ENCODE measurements at regions not wholly inside any gene's neighbourhood (a gene's known extent, or its start where the extent isn't known, plus 50 kb on each side); places are given as distances from the start of the nearest gene placed in this dataset.

DNA sequence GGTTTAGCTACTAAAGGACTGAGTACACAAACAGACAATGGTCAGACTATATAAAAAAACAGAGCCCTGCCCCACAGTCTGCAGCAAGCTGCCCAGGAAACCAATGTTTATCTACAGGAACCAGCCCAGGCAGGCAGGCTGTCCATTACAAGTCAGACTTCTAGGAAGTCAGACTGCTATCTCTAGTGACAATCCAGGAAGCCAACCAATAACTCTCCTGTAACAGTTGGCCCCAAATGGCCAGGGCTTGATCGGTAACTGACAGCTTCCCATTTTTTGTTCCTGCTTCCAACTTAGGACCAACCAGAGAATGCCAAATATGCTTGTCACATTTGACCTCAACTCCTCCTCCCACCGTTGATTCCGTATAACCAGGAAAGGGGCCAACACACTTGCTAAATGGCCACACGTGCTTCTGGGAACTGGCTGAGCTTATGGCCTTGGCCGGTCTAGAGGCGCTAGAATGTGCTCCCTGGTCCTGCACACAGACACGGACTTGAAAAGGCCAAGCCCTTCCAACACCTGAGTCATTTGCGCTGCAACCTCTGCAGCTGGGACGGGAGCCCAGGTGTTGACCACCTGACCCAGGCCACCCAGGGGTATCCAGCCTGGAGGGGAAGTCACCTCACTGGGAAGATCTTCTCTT is 79.6 kb upstream of the CDK20 start:
- no peaks in the 10 kb centered on the region for H3K27me3 Mint-ChIP-seq (ENCODE audit: low read depth)
- no peak for ATAC-seq
- no peak overlapping the region for H3K27ac Mint-ChIP-seq
- no peak for DNase-seq
- H3K9me3 Mint-ChIP-seq (ENCODE audit: insufficient read depth): no peaks in the 10 kb centered on the region
- H3K36me3 Mint-ChIP-seq (ENCODE audit: low read depth): no peaks in the 10 kb centered on the region
- POLR2A ChIA-PET: no interaction called here
- CTCF ChIA-PET: no interaction called here
- no peak overlapping the region for H3K4me3 Mint-ChIP-seq
- H3K4me1 Mint-ChIP-seq (ENCODE audit: low read depth): no peaks in the 10 kb centered on the region

DNA sequence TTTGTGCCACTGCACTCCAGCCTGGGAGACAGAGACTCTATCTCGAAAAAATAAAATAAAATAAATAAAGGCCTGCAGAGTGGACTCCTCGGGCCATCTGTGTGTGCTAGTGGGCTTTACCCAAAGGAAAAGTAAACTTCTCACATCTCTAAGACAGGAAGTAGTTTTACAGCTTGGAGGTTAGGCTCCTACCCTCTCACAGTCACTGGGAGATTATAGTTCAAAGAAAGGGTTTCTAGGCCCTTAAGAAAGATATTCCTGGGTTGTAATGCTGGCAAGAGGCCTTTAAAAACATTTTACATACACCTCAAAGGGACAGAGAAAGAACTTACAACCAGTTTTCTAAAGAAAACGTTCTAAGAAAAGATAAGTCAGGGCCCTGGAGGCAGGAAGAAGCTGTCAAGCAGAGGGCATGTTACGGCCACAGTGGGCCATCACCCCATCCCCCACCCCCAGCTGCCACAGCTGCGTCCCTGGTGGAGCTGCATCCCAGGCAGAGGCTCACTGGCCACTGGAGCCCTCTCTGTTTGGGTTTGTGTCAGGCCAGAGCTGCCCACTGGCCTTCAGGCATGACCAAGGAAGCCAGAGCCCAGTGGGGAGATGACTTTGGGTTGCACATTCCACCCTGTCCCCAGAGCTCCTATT is 78.1 kb upstream of the CDK20 start:
- Mint-ChIP-seq H3K9me3 (ENCODE audit: insufficient read depth) (no peaks in the 10 kb centered on the region), H3K4me1 (ENCODE audit: low read depth) (no peaks in the 10 kb centered on the region), H3K27ac (no peak overlapping the region), H3K36me3 (ENCODE audit: low read depth) (no peaks in the 10 kb centered on the region), H3K4me3 (no peak overlapping the region), H3K27me3 (ENCODE audit: low read depth) (no peaks in the 10 kb centered on the region)
- ChIA-PET POLR2A (no interaction called here), CTCF (no interaction called here)
- no peak for ATAC-seq
- no peak for DNase-seq

DNA sequence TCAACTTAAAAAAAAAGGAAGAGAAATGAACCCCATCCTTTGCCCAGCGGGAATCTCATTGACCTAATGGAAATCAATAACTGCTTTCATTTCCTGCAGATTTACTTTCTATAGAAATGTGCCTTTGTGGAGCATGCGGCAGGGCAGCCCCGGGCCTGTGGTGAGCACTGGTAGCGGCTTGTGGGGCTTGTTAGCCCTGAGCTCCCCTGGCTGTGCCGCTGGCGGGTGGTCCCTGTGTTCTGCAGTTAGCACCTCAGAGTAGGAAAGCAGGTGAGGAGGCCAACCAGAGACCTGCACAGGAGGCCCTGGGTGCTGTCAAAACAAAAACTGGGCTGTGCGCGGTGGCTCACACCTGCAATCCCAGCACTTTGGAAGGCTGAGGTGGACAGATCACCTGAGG is 76.8 kb upstream of the CDK20 start:
- Mint-ChIP-seq H3K27me3 (ENCODE audit: low read depth) (no peaks in the 10 kb centered on the region), H3K36me3 (ENCODE audit: low read depth) (no peaks in the 10 kb centered on the region), H3K9me3 (ENCODE audit: insufficient read depth) (peaks cover under 1% of the 10 kb centered on the region), H3K4me1 (ENCODE audit: low read depth) (no peaks in the 10 kb centered on the region), H3K4me3 (no peak overlapping the region), H3K27ac (no peak overlapping the region)
- no peak for ATAC-seq
- ChIA-PET CTCF (no interaction called here), POLR2A (no interaction called here)
- DNase-seq: no peak

DNA sequence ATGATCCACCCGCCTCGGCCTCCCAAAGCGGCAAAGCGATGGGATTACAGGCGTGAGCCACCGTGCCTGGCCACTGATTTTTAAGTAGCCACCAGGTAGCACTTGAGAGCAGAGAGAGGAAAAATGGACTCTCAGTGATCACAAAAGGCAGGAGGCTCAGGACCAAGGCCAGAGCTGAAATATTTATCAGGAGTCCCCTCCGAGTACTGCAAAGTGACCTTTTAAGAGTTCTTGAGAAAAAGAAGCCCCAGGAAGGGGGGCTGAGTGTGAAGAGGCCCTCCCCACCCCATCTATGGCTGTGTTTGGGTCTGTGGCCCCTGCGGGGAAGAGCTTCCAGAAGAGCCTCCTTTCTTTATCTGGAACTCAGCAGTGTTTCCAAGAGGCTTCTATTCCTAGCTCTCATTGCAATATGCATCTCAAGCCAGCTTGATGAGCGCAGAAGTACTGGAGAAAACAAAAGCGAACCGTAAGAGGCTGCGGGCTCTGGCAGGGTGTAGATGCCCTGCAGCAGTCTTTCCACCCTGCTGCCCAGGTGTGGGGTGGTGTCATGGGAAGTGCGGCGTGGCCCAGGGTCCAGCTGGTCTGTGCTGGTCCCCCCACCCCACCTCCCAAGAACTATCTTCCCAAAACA is 75.5 kb upstream of the CDK20 start:
- ChIA-PET POLR2A (no interaction called here), CTCF (no interaction called here)
- Mint-ChIP-seq H3K9me3 (ENCODE audit: insufficient read depth) (peaks cover 5% of the 10 kb centered on the region), H3K27ac (no peak overlapping the region), H3K27me3 (ENCODE audit: low read depth) (no peaks in the 10 kb centered on the region), H3K4me1 (ENCODE audit: low read depth) (no peaks in the 10 kb centered on the region), H3K4me3 (no peak overlapping the region), H3K36me3 (ENCODE audit: low read depth) (no peaks in the 10 kb centered on the region)
- ATAC-seq: no peak
- DNase-seq: no peak

DNA sequence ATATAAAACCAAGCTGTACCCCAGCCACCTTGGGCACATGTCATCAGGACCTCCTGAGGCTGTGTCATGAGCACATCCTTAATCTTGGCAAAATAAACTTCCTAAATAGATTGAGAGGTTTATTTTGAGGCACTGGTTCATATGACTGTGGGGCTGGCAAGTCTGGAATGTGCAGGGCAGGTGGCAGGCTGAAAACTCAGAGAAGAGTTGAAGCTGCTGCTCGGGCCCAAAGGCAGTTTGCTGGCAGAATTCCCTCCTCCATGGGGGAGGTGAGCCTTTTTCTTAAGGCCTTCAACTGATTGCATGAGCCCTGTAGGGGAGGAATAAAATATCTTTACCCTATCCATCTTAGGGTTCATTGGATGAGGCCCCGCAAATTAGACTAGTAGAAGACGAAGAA is 72.2 kb upstream of the CDK20 start:
- Mint-ChIP-seq H3K4me3 (no peak overlapping the region), H3K36me3 (ENCODE audit: low read depth) (peaks cover 2% of the 10 kb centered on the region), H3K9me3 (ENCODE audit: insufficient read depth) (peaks cover 5% of the 10 kb centered on the region), H3K27ac (no peak overlapping the region), H3K4me1 (ENCODE audit: low read depth) (no peaks in the 10 kb centered on the region), H3K27me3 (ENCODE audit: low read depth) (no peaks in the 10 kb centered on the region)
- no peak for ATAC-seq
- CTCF ChIA-PET: no interaction called here
- no peak for DNase-seq
- POLR2A ChIA-PET: no interaction called here

DNA sequence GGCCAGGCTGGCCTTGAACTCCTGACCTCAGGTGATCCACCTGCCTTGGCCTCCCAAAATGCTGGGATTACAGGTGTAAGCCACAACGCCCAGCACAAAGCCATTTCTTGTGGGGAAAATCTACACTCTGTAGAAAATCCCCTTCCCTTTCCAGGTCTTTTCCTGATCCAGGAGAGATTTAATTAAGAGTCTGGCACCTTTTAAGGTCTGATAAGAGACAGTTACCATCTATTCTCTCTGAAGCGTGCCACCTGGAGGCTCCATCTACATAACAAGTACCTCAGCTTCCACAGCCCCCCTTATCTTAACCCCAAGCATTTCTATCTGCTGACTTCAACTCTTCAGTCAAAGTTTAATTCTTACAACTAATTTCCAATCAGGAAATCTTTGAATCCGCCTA is 71.4 kb upstream of the CDK20 start:
- no peaks in the 10 kb centered on the region for H3K4me1 Mint-ChIP-seq (ENCODE audit: low read depth)
- H3K9me3 Mint-ChIP-seq (ENCODE audit: insufficient read depth): peaks cover 5% of the 10 kb centered on the region
- no peak for ATAC-seq
- POLR2A ChIA-PET: no interaction called here
- no peak for DNase-seq
- peaks cover 2% of the 10 kb centered on the region for H3K36me3 Mint-ChIP-seq (ENCODE audit: low read depth)
- H3K27me3 Mint-ChIP-seq (ENCODE audit: low read depth): no peaks in the 10 kb centered on the region
- CTCF ChIA-PET: no interaction called here
- no peak overlapping the region for H3K4me3 Mint-ChIP-seq
- no peak overlapping the region for H3K27ac Mint-ChIP-seq

DNA sequence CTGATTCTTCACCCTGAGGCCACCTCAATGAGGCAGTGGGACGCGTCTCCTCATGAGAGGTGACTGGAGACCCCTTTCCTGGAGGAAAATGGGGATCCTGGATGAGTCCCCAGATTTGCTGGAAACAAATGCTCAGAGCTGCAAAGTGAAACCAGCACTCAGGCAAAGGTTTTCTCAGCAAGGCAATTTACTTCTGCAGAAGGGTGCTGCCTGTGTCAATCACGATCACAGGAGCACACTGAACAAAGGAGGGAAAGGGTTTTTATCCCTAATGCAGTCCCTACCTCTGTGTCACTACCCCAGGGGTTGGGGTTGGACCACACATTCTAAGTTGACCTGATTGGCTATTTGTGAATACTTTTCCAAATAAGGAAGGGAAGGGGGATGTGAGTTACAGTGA is 69.9 kb upstream of the CDK20 start:
- ChIA-PET POLR2A (no interaction called here), CTCF (no interaction called here)
- no peaks in the 10 kb centered on the region for H3K27me3 Mint-ChIP-seq (ENCODE audit: low read depth)
- peaks cover 5% of the 10 kb centered on the region for H3K9me3 Mint-ChIP-seq (ENCODE audit: insufficient read depth)
- H3K36me3 Mint-ChIP-seq (ENCODE audit: low read depth): peaks cover 2% of the 10 kb centered on the region
- no peak overlapping the region for H3K27ac Mint-ChIP-seq
- ATAC-seq (no peak), DNase-seq (no peak)
- H3K4me1 Mint-ChIP-seq (ENCODE audit: low read depth): no peaks in the 10 kb centered on the region
- no peak overlapping the region for H3K4me3 Mint-ChIP-seq

DNA sequence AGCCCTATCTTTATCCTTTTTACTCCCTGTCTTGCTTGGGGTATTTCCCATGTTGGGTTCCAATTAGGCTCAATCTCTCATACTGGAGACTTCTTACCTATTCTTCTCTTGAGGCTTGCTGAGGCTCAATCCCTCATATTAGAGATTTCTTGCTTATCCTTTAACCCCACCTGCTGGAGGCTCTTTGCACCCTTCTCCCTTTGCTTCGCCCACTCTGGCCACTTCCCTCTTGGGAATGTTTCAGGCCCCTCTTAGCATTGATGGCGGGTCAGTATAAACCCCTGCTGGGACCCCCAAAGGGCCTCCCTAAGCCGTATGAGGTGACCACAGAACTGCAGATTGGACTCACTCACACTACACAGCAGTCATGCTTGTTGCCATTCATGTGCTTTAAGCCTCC is 69.3 kb upstream of the CDK20 start:
- Mint-ChIP-seq H3K4me3 (no peak overlapping the region), H3K27ac (no peak overlapping the region), H3K9me3 (ENCODE audit: insufficient read depth) (peaks cover 5% of the 10 kb centered on the region), H3K36me3 (ENCODE audit: low read depth) (peaks cover 2% of the 10 kb centered on the region), H3K4me1 (ENCODE audit: low read depth) (no peaks in the 10 kb centered on the region), H3K27me3 (ENCODE audit: low read depth) (no peaks in the 10 kb centered on the region)
- ChIA-PET CTCF (no interaction called here), POLR2A (no interaction called here)
- no peak for DNase-seq
- ATAC-seq: no peak

DNA sequence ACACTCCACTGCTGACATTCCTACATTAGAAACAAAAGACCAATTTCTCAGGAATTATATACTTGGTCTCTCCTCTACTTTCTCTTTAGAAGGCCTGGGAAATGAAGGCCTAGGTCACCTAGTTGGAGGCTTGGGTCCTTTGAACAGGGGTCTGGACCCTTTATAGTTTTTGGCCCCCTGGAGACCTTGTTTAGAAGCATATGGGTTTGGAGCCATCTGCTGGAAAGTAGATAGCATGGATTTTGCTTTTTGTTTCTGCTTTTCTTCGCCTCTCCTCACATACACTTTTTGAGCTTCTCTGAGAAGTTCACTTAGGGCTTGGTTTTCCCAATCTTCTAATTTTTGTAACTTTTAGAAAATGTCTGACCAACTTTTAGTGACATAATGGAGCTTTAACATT is 67.1 kb upstream of the CDK20 start:
- Mint-ChIP-seq H3K27ac (no peak overlapping the region), H3K9me3 (ENCODE audit: insufficient read depth) (peaks cover 5% of the 10 kb centered on the region), H3K4me3 (no peak overlapping the region), H3K27me3 (ENCODE audit: low read depth) (no peaks in the 10 kb centered on the region), H3K36me3 (ENCODE audit: low read depth) (peaks cover 2% of the 10 kb centered on the region), H3K4me1 (ENCODE audit: low read depth) (no peaks in the 10 kb centered on the region)
- ChIA-PET CTCF (interaction anchor here (1.0 kb wide), 1 partner anchor 67 kb away, joined by 3 read pairs; no protein-coding TSS in a partner anchor), POLR2A (no interaction called here)
- DNase-seq (no peak), ATAC-seq (no peak)

DNA sequence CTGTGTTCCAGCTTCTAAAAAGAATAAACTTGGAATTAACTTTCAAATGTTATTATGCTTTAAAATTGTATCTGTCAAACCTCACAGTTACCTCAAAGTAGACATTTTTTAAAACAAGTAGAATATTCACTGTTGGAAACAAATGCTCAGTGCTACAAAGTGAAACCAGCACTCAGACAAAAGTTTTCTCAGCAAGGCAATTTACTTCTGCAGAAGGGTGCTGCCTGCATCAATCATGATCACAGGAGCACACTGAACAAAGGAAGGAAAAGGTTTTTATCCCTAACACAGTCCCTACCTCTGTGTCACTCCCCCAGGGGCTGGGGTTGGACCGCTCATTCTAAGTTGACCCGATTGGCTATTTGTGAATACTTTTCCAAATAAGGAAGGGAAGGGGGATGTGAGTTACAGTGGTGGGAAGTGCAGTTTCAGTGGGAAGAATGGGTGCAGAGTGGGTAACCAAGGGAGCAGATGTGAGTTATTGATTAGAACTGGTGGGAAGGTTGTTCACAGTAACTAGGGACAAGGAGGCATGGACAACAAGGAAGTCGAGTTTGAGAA is 63.0 kb upstream of the CDK20 start:
- Mint-ChIP-seq H3K9me3 (ENCODE audit: insufficient read depth) (peaks cover 4% of the 10 kb centered on the region), H3K4me3 (no peak overlapping the region), H3K27me3 (ENCODE audit: low read depth) (no peaks in the 10 kb centered on the region), H3K36me3 (ENCODE audit: low read depth) (no peaks in the 10 kb centered on the region), H3K27ac (no peak overlapping the region), H3K4me1 (ENCODE audit: low read depth) (no peaks in the 10 kb centered on the region)
- CTCF ChIA-PET: no interaction called here
- POLR2A ChIA-PET: no interaction called here
- ATAC-seq: no peak
- no peak for DNase-seq

DNA sequence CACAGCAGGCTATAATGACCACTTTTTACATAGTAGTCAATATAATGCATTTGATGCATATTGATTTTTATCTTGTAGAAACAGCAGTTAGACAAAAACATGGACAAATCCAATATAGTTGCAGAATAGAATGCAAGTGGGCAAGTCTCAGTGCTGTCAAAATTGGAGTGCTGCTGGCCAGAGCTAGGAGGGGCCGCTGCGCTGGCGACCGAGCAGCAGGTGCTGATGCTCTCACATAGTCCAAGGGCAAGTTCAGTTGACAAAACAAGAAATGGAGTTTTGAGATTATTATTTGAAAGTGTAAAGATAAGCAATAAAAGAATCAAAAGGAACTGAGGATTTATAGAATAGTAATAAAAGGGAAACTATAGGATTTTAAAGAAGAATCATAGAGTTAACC is 60.6 kb upstream of the CDK20 start:
- H3K9me3 Mint-ChIP-seq (ENCODE audit: insufficient read depth): peaks cover 4% of the 10 kb centered on the region
- CTCF ChIA-PET: no interaction called here
- no peaks in the 10 kb centered on the region for H3K36me3 Mint-ChIP-seq (ENCODE audit: low read depth)
- no peaks in the 10 kb centered on the region for H3K27me3 Mint-ChIP-seq (ENCODE audit: low read depth)
- H3K4me3 Mint-ChIP-seq: no peak overlapping the region
- H3K4me1 Mint-ChIP-seq (ENCODE audit: low read depth): no peaks in the 10 kb centered on the region
- POLR2A ChIA-PET: no interaction called here
- DNase-seq: no peak
- no peak overlapping the region for H3K27ac Mint-ChIP-seq
- ATAC-seq: no peak

DNA sequence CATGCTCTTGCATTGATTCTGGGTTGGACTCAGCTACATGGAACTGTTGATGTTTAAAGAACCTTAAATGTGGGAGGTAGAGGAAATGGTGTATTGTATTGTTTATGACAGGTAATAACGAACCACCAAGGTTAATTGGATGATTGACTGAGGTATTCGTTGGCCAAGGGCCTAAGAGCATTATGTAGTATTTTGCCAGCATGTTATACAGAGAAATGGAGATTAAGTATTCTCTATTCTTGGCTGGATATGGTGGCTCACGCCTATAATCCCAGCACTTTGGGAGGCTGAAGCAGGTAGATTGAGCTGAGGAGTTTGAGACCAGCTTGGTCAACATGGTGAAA is 59.0 kb upstream of the CDK20 start:
- no peak for ATAC-seq
- H3K27me3 Mint-ChIP-seq (ENCODE audit: low read depth): peaks cover 3% of the 10 kb centered on the region
- no peak overlapping the region for H3K27ac Mint-ChIP-seq
- ChIA-PET CTCF (no interaction called here), POLR2A (no interaction called here)
- H3K4me1 Mint-ChIP-seq (ENCODE audit: low read depth): no peaks in the 10 kb centered on the region
- H3K9me3 Mint-ChIP-seq (ENCODE audit: insufficient read depth): peaks cover 4% of the 10 kb centered on the region
- no peak for DNase-seq
- no peaks in the 10 kb centered on the region for H3K36me3 Mint-ChIP-seq (ENCODE audit: low read depth)
- H3K4me3 Mint-ChIP-seq: no peak overlapping the region

DNA sequence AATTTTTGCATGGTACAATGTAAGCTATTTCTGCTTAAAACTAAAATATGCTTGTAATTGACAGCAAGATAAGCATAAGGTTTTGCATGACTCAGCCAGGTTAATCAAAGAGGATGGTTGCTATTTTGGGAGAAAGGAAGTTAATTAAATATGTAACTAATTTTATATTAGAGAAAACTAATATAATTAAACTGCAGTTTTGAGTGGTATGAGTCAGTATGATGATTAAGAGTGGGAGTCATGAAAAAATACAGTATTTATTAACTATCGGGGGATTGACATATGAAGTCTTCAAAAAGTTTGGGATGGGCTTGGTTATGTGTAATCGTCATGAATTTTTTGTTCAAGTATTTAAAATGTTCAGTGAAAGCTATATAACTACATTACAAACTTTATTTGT is 54.0 kb upstream of the CDK20 start:
- no peaks in the 10 kb centered on the region for H3K9me3 Mint-ChIP-seq (ENCODE audit: insufficient read depth)
- ATAC-seq (no peak), DNase-seq (no peak)
- no peaks in the 10 kb centered on the region for H3K4me1 Mint-ChIP-seq (ENCODE audit: low read depth)
- no peak overlapping the region for H3K4me3 Mint-ChIP-seq
- ChIA-PET CTCF (no interaction called here), POLR2A (no interaction called here)
- no peak overlapping the region for H3K27ac Mint-ChIP-seq
- H3K36me3 Mint-ChIP-seq (ENCODE audit: low read depth): no peaks in the 10 kb centered on the region
- H3K27me3 Mint-ChIP-seq (ENCODE audit: low read depth): peaks cover 3% of the 10 kb centered on the region
